Spleen (tissue), 11 donors: ENCODE measurements at regions not wholly inside any gene's neighbourhood (a gene's known extent, or its start where the extent isn't known, plus 50 kb on each side); places are given as distances from the start of the nearest gene placed in this dataset.

Experiments used
- DNase-seq: peaks from one replicate; pipeline ENCODE4 v3.0.0-alpha.2; 2020
- H3K27ac ChIP-seq, 8 donors: fragments of 200-600 bp; sonication (generic) in 7 of 8; 1 replicate in 4 of 8; 2 replicates in 4 of 8; pipeline versions ENCODE4 v1.5.0 to v1.8.0; 2016 to 2021; ENCODE audit warnings: inconsistent platforms in 4 of 8, mild to moderate bottlenecking in 4 of 8, moderate library complexity in 1 of 8
- H3K27me3 ChIP-seq, 7 donors: fragments of 200-600 bp; sonication (generic) in 6 of 7; replicated peaks in 1 of 7; 1 replicate in 4 of 7; 2 replicates in 3 of 7; pipeline versions ENCODE4 v1.5.0 to v1.8.0; 2016 to 2021; ENCODE audit warnings: inconsistent platforms in 3 of 7, mild to moderate bottlenecking in 1 of 7
- H3K36me3 ChIP-seq, 6 donors: fragments of 200-600 bp; sonication (generic) in 5 of 6; 1 replicate in 4 of 6; 2 replicates in 2 of 6; pipeline versions ENCODE4 v1.5.0 to v1.8.0; 2016 to 2021; ENCODE audit warnings: inconsistent platforms in 2 of 6
- H3K4me1 ChIP-seq, 6 donors: fragments of 200-600 bp; sonication (generic) in 5 of 6; 1 replicate in 3 of 6; 2 replicates in 3 of 6; pipeline versions ENCODE4 v1.5.0 to v1.8.0; 2016 to 2021; ENCODE audit warnings: inconsistent platforms in 3 of 6
- H3K4me3 ChIP-seq, 8 donors: fragments of 200-600 bp; sonication (generic) in 7 of 8; 1 replicate in 4 of 8; 2 replicates in 4 of 8; pipeline versions ENCODE4 v1.5.0 to v1.8.0; 2016 to 2021; ENCODE audit warnings: inconsistent platforms in 4 of 8, mild to moderate bottlenecking in 4 of 8, moderate library complexity in 2 of 8
- H3K9me3 ChIP-seq, 8 donors: fragments of 200-600 bp; sonication (generic) in 7 of 8; 1 replicate in 4 of 8; 2 replicates in 4 of 8; pipeline versions ENCODE4 v1.5.0 to v1.8.0; 2016 to 2021; ENCODE audit warnings: inconsistent platforms in 4 of 8
- POLR2A ChIP-seq, 3 donors: fragments of 450-650 bp; IDR thresholded peaks; one replicate each; pipeline ENCODE4 v1.5.1; 2017; ENCODE audit warnings: antibody characterized with exemption in 3 of 3, mild to moderate bottlenecking in 1 of 3
- POLR2AphosphoS5 ChIP-seq, 3 donors: sonication (generic); formaldehyde crosslinking; IDR thresholded peaks; one replicate each; pipeline ENCODE4 v1.5.1; 2017; ENCODE audit warnings: antibody characterized with exemption in 3 of 3
- WGBS, 5 donors: extraction: QIAGEN DNeasy Blood & Tissue Kit in 3 of 5; methylation state at CpG; one replicate each; pipeline versions ENCODE4 v1.1.5 to v1.1.7; 2013 to 2018; 5-methylcytosine and 5-hydroxymethylcytosine counted together
- intact Hi-C: fragments of 100-400 bp; cut with DNase I; formaldehyde crosslinking; loops from one replicate; pipeline ENCODE4 v1.15.0; 2023; ENCODE audit warnings: low total_unique reads
- TF ChIP-seq, protein P1 (sequence below), 11 experiments: fragments of 200-600 bp in 7 of 11; fragments of 450-650 bp in 4 of 11; sonication (generic) in 4 of 11; IDR thresholded peaks in 8 of 11; conservative IDR thresholded peaks in 3 of 11; 1 replicate in 7 of 11; 2 replicates in 4 of 11; pipeline versions ENCODE4 v1.4.0 to v1.8.0; 2016 to 2021; ENCODE audit warnings: antibody characterized with exemption in 11 of 11, inconsistent platforms in 4 of 11, mild to moderate bottlenecking in 1 of 11
- donor health status: healthy with polysubstance abuse.
- donor health status: DM: no; HTN: no; CAD: no; lungs with moderate emphysema.
- donor health status: DM: no; HTN: no; CAD: no.
- donor health status: Bipolar disorder and iron deficiency.
- donor health status: healthy.
- donor health status: DM: no; HTN: no; CAD: no.
- donor health status: DM: yes; HTN: yes; CAD: no.

- Histone ChIP-seq H3K4me1 (peaks cover 4 to 42% (median 14%) of the 10 kb centered on the region in 6 donors), H3K4me3 (no peak overlapping the region), H3K9me3 (no peaks in the 10 kb centered on the region), H3K27me3 (no peaks in the 10 kb centered on the region), H3K36me3 (no peaks in the 10 kb centered on the region), H3K27ac (no peak overlapping the region)
- DNase-seq = peak; percentile 43
- intact Hi-C loops = no loop called here
- no peak for TF ChIP-seq POLR2A (IDR thresholded peaks at IDR 0.05)
- TF ChIP-seq, protein P1, sequence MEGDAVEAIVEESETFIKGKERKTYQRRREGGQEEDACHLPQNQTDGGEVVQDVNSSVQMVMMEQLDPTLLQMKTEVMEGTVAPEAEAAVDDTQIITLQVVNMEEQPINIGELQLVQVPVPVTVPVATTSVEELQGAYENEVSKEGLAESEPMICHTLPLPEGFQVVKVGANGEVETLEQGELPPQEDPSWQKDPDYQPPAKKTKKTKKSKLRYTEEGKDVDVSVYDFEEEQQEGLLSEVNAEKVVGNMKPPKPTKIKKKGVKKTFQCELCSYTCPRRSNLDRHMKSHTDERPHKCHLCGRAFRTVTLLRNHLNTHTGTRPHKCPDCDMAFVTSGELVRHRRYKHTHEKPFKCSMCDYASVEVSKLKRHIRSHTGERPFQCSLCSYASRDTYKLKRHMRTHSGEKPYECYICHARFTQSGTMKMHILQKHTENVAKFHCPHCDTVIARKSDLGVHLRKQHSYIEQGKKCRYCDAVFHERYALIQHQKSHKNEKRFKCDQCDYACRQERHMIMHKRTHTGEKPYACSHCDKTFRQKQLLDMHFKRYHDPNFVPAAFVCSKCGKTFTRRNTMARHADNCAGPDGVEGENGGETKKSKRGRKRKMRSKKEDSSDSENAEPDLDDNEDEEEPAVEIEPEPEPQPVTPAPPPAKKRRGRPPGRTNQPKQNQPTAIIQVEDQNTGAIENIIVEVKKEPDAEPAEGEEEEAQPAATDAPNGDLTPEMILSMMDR (IDR thresholded peaks at IDR 0.05 in 8 of 11, conservative IDR thresholded peaks at IDR 0.05 in 3 of 11) = no peak
- 80 to 92% (median 84%) methylated on average over 6 of the region's 6 CpGs for WGBS, 5 donors
These were observed 87.4 kb upstream of the HS6ST1 start for GRCh38 chr2:128405981-128406613.

- 78 to 94% (median 85%) methylated on average over 13 to 18 of the region's 18 CpGs for WGBS, 5 donors
- intact Hi-C loops = no loop called here
- peak; percentile 68 for DNase-seq
These were observed 88.3 kb upstream of the HS6ST1 start for GRCh38 chr2:128406736-128407554.

GRCh38 chr2:128408349-128409305 is 90.0 kb upstream of the HS6ST1 start:
- intact Hi-C loops = no loop called here
- peak; percentile 73 for DNase-seq
- Histone ChIP-seq H3K4me1 (peaks cover 4 to 45% (median 15%) of the 10 kb centered on the region in 6 donors), H3K27me3 (no peaks in the 10 kb centered on the region), H3K27ac (peak overlapping the region in 7 of 8 donors; percentile 29 to 57 (median 48)), H3K9me3 (no peaks in the 10 kb centered on the region), H3K4me3 (no peak overlapping the region), H3K36me3 (no peaks in the 10 kb centered on the region)
- 33 to 54% (median 46%) methylated on average over 14 to 17 of the region's 17 CpGs for WGBS, 5 donors
- TF ChIP-seq, protein P1 (IDR thresholded peaks at IDR 0.05 in 8 of 11, conservative IDR thresholded peaks at IDR 0.05 in 3 of 11) = no peak
- TF ChIP-seq POLR2AphosphoS5 (IDR thresholded peaks at IDR 0.05) = peak; percentile 37 to 62 (median 42)

More at GRCh38 chr2:128406736-128407554, 88.3 kb upstream of the HS6ST1 start:
- no peaks in the 10 kb centered on the region for H3K27me3 ChIP-seq
- no peak for TF ChIP-seq POLR2AphosphoS5 (IDR thresholded peaks at IDR 0.05)
- TF ChIP-seq, protein P1 (IDR thresholded peaks at IDR 0.05 in 8 of 11, conservative IDR thresholded peaks at IDR 0.05 in 3 of 11) = no peak
- no peak for TF ChIP-seq POLR2A (IDR thresholded peaks at IDR 0.05)
- H3K36me3 ChIP-seq = no peaks in the 10 kb centered on the region
- H3K4me1 ChIP-seq = peaks cover 4 to 42% (median 14%) of the 10 kb centered on the region in 6 donors
- no peak overlapping the region for H3K27ac ChIP-seq
- no peaks in the 10 kb centered on the region for H3K9me3 ChIP-seq
- H3K4me3 ChIP-seq = no peak overlapping the region
